ENCODE measurements at regions not wholly inside any gene's neighbourhood (a gene's known extent, or its start where the extent isn't known, plus 50 kb on each side); places are given as distances from the start of the nearest gene placed in this dataset.
"Not testable (repeated sequence)": the region's sequence is repeated elsewhere in the genome, so short reads cannot be mapped to it uniquely, and the experiment has no call there.

- no peaks in the 10 kb centered on the region for H3K79me2 ChIP-seq (ENCODE audit: insufficient read depth, low read length)
- no peaks in the 10 kb centered on the region for H3K27me3 ChIP-seq (ENCODE audit: insufficient read depth, low read length, poor library complexity, severe bottlenecking)
- H3K9me2 ChIP-seq (replicated peaks; ENCODE audit: low read depth, low read length) = no peaks in the 10 kb centered on the region
- no peaks in the 10 kb centered on the region for H3K4me1 ChIP-seq (ENCODE audit: insufficient read depth, low read length, poor library complexity, severe bottlenecking)
- no peaks in the 10 kb centered on the region for H3K36me3 ChIP-seq (ENCODE audit: insufficient read depth, low read length)
- no peak overlapping the region for H3K4me2 ChIP-seq (ENCODE audit: low read depth, low read length, poor library complexity, severe bottlenecking)
- H4K20me1 ChIP-seq (ENCODE audit: insufficient read depth, low read length, poor library complexity, severe bottlenecking) = no peaks in the 10 kb centered on the region
- no peak overlapping the region for H3K9ac ChIP-seq (ENCODE audit: low read depth, low read length, poor library complexity, severe bottlenecking)
- no peaks in the 10 kb centered on the region for H3K9me3 ChIP-seq (ENCODE audit: insufficient read depth, low read depth, low read length)
- TF ChIP-seq CTCF (conservative IDR thresholded peaks at IDR 0.05; ENCODE audit: low read length) (peak; percentile 49), EZH2phosphoT487 (IDR thresholded peaks at IDR 0.05; ENCODE audit: borderline replicate concordance) (no peak)
- peak overlapping the region; percentile 17; the same call in 1 of the 2 replicates for H2AFZ ChIP-seq (ENCODE audit: low read length)
- H3K4me3 ChIP-seq (ENCODE audit: low read length, poor library complexity, severe bottlenecking) = no peak overlapping the region
- no peaks in the 10 kb centered on the region for H3F3A ChIP-seq (ENCODE audit: low read depth)
Measured at GRCh38 chr2:154507186-154507585, 191.3 kb upstream of the KCNJ3 start.

- Histone ChIP-seq H3K36me3 (ENCODE audit: insufficient read depth, low read length) (no peaks in the 10 kb centered on the region), H3K9me2 (replicated peaks; ENCODE audit: low read depth, low read length) (no peaks in the 10 kb centered on the region), H3K27me3 (ENCODE audit: insufficient read depth, low read length, poor library complexity, severe bottlenecking) (no peaks in the 10 kb centered on the region), H3K9me3 (ENCODE audit: insufficient read depth, low read depth, low read length) (no peaks in the 10 kb centered on the region), H2AFZ (ENCODE audit: low read length) (no peak overlapping the region), H4K20me1 (ENCODE audit: insufficient read depth, low read length, poor library complexity, severe bottlenecking) (no peaks in the 10 kb centered on the region), H3K4me2 (ENCODE audit: low read depth, low read length, poor library complexity, severe bottlenecking) (no peak overlapping the region), H3K4me1 (ENCODE audit: insufficient read depth, low read length, poor library complexity, severe bottlenecking) (peaks cover 29% of the 10 kb centered on the region), H3K9ac (ENCODE audit: low read depth, low read length, poor library complexity, severe bottlenecking) (no peak overlapping the region), H3K4me3 (ENCODE audit: low read length, poor library complexity, severe bottlenecking) (no peak overlapping the region), H3K79me2 (ENCODE audit: insufficient read depth, low read length) (no peaks in the 10 kb centered on the region), H3F3A (ENCODE audit: low read depth) (no peaks in the 10 kb centered on the region)
- no peak for TF ChIP-seq EZH2phosphoT487 (IDR thresholded peaks at IDR 0.05; ENCODE audit: borderline replicate concordance)
- TF ChIP-seq CTCF (conservative IDR thresholded peaks at IDR 0.05; ENCODE audit: low read length) = no peak
Measured at GRCh38 chr2:154518872-154519271, 179.6 kb upstream of the KCNJ3 start.

GRCh38 chr2:154520951-154521350, 177.5 kb upstream of the KCNJ3 start:
- H3K4me1 ChIP-seq (ENCODE audit: insufficient read depth, low read length, poor library complexity, severe bottlenecking) = peaks cover 21% of the 10 kb centered on the region
- H3K79me2 ChIP-seq (ENCODE audit: insufficient read depth, low read length); H3K9me3 ChIP-seq (ENCODE audit: insufficient read depth, low read depth, low read length); H3K4me3 ChIP-seq (ENCODE audit: low read length, poor library complexity, severe bottlenecking); H3K9ac ChIP-seq (ENCODE audit: low read depth, low read length, poor library complexity, severe bottlenecking); H2AFZ ChIP-seq (ENCODE audit: low read length); H3K4me2 ChIP-seq (ENCODE audit: low read depth, low read length, poor library complexity, severe bottlenecking); H3F3A ChIP-seq (ENCODE audit: low read depth); H3K9me2 ChIP-seq (replicated peaks; ENCODE audit: low read depth, low read length); H3K36me3 ChIP-seq (ENCODE audit: insufficient read depth, low read length); H3K27me3 ChIP-seq (ENCODE audit: insufficient read depth, low read length, poor library complexity, severe bottlenecking); H4K20me1 ChIP-seq (ENCODE audit: insufficient read depth, low read length, poor library complexity, severe bottlenecking): not testable (repeated sequence)

- no peak for TF ChIP-seq EZH2phosphoT487 (IDR thresholded peaks at IDR 0.05; ENCODE audit: borderline replicate concordance)
- Histone ChIP-seq H3K9me2 (replicated peaks; ENCODE audit: low read depth, low read length) (no peaks in the 10 kb centered on the region), H3F3A (ENCODE audit: low read depth) (no peaks in the 10 kb centered on the region), H4K20me1 (ENCODE audit: insufficient read depth, low read length, poor library complexity, severe bottlenecking) (no peaks in the 10 kb centered on the region), H3K27me3 (ENCODE audit: insufficient read depth, low read length, poor library complexity, severe bottlenecking) (no peaks in the 10 kb centered on the region), H3K9me3 (ENCODE audit: insufficient read depth, low read depth, low read length) (no peaks in the 10 kb centered on the region), H2AFZ (ENCODE audit: low read length) (no peak overlapping the region), H3K79me2 (ENCODE audit: insufficient read depth, low read length) (no peaks in the 10 kb centered on the region), H3K36me3 (ENCODE audit: insufficient read depth, low read length) (no peaks in the 10 kb centered on the region), H3K4me2 (ENCODE audit: low read depth, low read length, poor library complexity, severe bottlenecking) (no peak overlapping the region), H3K4me1 (ENCODE audit: insufficient read depth, low read length, poor library complexity, severe bottlenecking) (no peaks in the 10 kb centered on the region), H3K4me3 (ENCODE audit: low read length, poor library complexity, severe bottlenecking) (no peak overlapping the region), H3K9ac (ENCODE audit: low read depth, low read length, poor library complexity, severe bottlenecking) (no peak overlapping the region)
Measured at GRCh38 chr2:154526234-154526633, 172.3 kb upstream of the KCNJ3 start.

All from Loucy (cell line).